Ectodermal cell (in vitro differentiated cells): ENCODE measurements at regions not wholly inside any gene's neighbourhood (a gene's known extent, or its start where the extent isn't known, plus 50 kb on each side); places are given as distances from the start of the nearest gene placed in this dataset.

ENCODE experiments used
- H3K27ac ChIP-seq: 2 replicates; pipeline ENCODE4 v1.7.0; 2013; ENCODE audit warnings: mild to moderate bottlenecking, low read depth, low read length; ENCODE audit not compliant: insufficient read depth, poor library complexity, severe bottlenecking
- H3K27me3 ChIP-seq: 2 replicates; pipeline ENCODE4 v1.7.0; 2013; ENCODE audit warnings: mild to moderate bottlenecking, low read length; ENCODE audit not compliant: insufficient read depth, control insufficient read depth, poor library complexity, severe bottlenecking
- H3K36me3 ChIP-seq: one replicate; pipeline ENCODE4 v1.7.0; 2013; ENCODE audit warnings: low read length; ENCODE audit not compliant: control insufficient read depth, insufficient read depth
- H3K4me1 ChIP-seq: one replicate; pipeline ENCODE4 v1.7.0; 2013; ENCODE audit warnings: low read length; ENCODE audit not compliant: control insufficient read depth, insufficient read depth
- H3K4me3 ChIP-seq: 2 replicates; pipeline ENCODE4 v1.7.0; 2013; ENCODE audit warnings: low read depth, low read length, control low read depth; ENCODE audit not compliant: insufficient read depth
- H3K9me3 ChIP-seq: 2 replicates; pipeline ENCODE4 v1.7.0; 2013; ENCODE audit warnings: mild to moderate bottlenecking, low read length, moderate library complexity; ENCODE audit not compliant: control insufficient read depth
- WGBS, 2 experiments: methylation state at CpG; one replicate each; pipeline ENCODE4 v1.1.7; 2013; ENCODE audit warnings: missing lambda C conversion rate in 2 of 2; 5-methylcytosine and 5-hydroxymethylcytosine counted together

- Histone ChIP-seq H3K27ac (no peak overlapping the region), H3K27me3 (no peaks in the 10 kb centered on the region), H3K36me3 (no peaks in the 10 kb centered on the region), H3K4me3 (no peak overlapping the region), H3K4me1 (no peaks in the 10 kb centered on the region), H3K9me3 (no peaks in the 10 kb centered on the region)
- WGBS, 2 experiments: 90% methylated on average over 9 of the region's 10 CpGs
Measured at GRCh38 chr4:167939863-167940616, 152.3 kb upstream of the ANXA10 start.

- no peaks in the 10 kb centered on the region for H3K27me3 ChIP-seq
- H3K4me3 ChIP-seq: no peak overlapping the region
- H3K9me3 ChIP-seq: no peaks in the 10 kb centered on the region
- no peaks in the 10 kb centered on the region for H3K36me3 ChIP-seq
- WGBS, 2 experiments: 55 to 59% methylated on average over 3 of the region's 3 CpGs
- no peaks in the 10 kb centered on the region for H3K4me1 ChIP-seq
- no peak overlapping the region for H3K27ac ChIP-seq
Measured at GRCh38 chr4:167943872-167944505, 148.3 kb upstream of the ANXA10 start.

- H3K9me3 ChIP-seq: no peaks in the 10 kb centered on the region
- 92 to 98% methylated on average over 2 of the region's 2 CpGs for WGBS, 2 experiments
- no peaks in the 10 kb centered on the region for H3K4me1 ChIP-seq
- no peak overlapping the region for H3K27ac ChIP-seq
- H3K36me3 ChIP-seq: no peaks in the 10 kb centered on the region
- H3K4me3 ChIP-seq: no peak overlapping the region
- no peaks in the 10 kb centered on the region for H3K27me3 ChIP-seq
Measured at GRCh38 chr4:167944721-167945120, 147.6 kb upstream of the ANXA10 start.

- H3K4me1 ChIP-seq: no peaks in the 10 kb centered on the region
- no peak overlapping the region for H3K4me3 ChIP-seq
- H3K9me3 ChIP-seq: peaks cover 4% of the 10 kb centered on the region
- no peaks in the 10 kb centered on the region for H3K27me3 ChIP-seq
- no peaks in the 10 kb centered on the region for H3K36me3 ChIP-seq
- WGBS, 2 experiments: 69 to 70% methylated on average over 1 to 2 of the region's 2 CpGs
- H3K27ac ChIP-seq: no peak overlapping the region
Measured at GRCh38 chr4:167955006-167955405, 137.3 kb upstream of the ANXA10 start.

GRCh38 chr4:167956676-167957075 is 135.7 kb upstream of the ANXA10 start:
- H3K27me3 ChIP-seq: no peaks in the 10 kb centered on the region
- no peaks in the 10 kb centered on the region for H3K36me3 ChIP-seq
- no peaks in the 10 kb centered on the region for H3K4me1 ChIP-seq
- H3K27ac ChIP-seq: no peak overlapping the region
- H3K4me3 ChIP-seq: no peak overlapping the region
- peaks cover 4% of the 10 kb centered on the region for H3K9me3 ChIP-seq

- H3K4me3 ChIP-seq: no peak overlapping the region
- H3K9me3 ChIP-seq: peaks cover 3% of the 10 kb centered on the region
- no peaks in the 10 kb centered on the region for H3K4me1 ChIP-seq
- no peaks in the 10 kb centered on the region for H3K27me3 ChIP-seq
- WGBS, 2 experiments: 87 to 98% methylated on average over 2 of the region's 2 CpGs
- H3K36me3 ChIP-seq: no peaks in the 10 kb centered on the region
- no peak overlapping the region for H3K27ac ChIP-seq
Measured at GRCh38 chr4:167964766-167965373, 127.5 kb upstream of the ANXA10 start.

- peaks cover 3% of the 10 kb centered on the region for H3K9me3 ChIP-seq
- H3K4me1 ChIP-seq: no peaks in the 10 kb centered on the region
- H3K27me3 ChIP-seq: no peaks in the 10 kb centered on the region
- no peak overlapping the region for H3K4me3 ChIP-seq
- H3K27ac ChIP-seq: no peak overlapping the region
- 85 to 100% methylated on average over 1 of the region's 2 CpGs for WGBS, 2 experiments
- H3K36me3 ChIP-seq: no peaks in the 10 kb centered on the region
Measured at GRCh38 chr4:167966143-167966542, 126.2 kb upstream of the ANXA10 start.

GRCh38 chr4:167973513-167973912 is 118.8 kb upstream of the ANXA10 start:
- no peaks in the 10 kb centered on the region for H3K36me3 ChIP-seq
- no peak overlapping the region for H3K27ac ChIP-seq
- peaks cover 3% of the 10 kb centered on the region for H3K9me3 ChIP-seq
- no peak overlapping the region for H3K4me3 ChIP-seq
- H3K27me3 ChIP-seq: no peaks in the 10 kb centered on the region
- H3K4me1 ChIP-seq: no peaks in the 10 kb centered on the region

- H3K4me3 ChIP-seq: no peak overlapping the region
- no peaks in the 10 kb centered on the region for H3K27me3 ChIP-seq
- H3K9me3 ChIP-seq: no peaks in the 10 kb centered on the region
- no peaks in the 10 kb centered on the region for H3K4me1 ChIP-seq
- H3K36me3 ChIP-seq: no peaks in the 10 kb centered on the region
- no peak overlapping the region for H3K27ac ChIP-seq
Measured at GRCh38 chr4:167985565-167985964, 106.8 kb upstream of the ANXA10 start.

GRCh38 chr4:167986044-167986443 is 106.3 kb upstream of the ANXA10 start:
- Histone ChIP-seq H3K36me3 (no peaks in the 10 kb centered on the region), H3K4me1 (no peaks in the 10 kb centered on the region), H3K4me3 (no peak overlapping the region), H3K27me3 (no peaks in the 10 kb centered on the region), H3K27ac (no peak overlapping the region), H3K9me3 (no peaks in the 10 kb centered on the region)
- WGBS, 2 experiments: 95 to 96% methylated on average over 3 of the region's 3 CpGs
